Fibroblast of peridontal ligament (primary cell): ENCODE measurements at regions not wholly inside any gene's neighbourhood (a gene's known extent, or its start where the extent isn't known, plus 50 kb on each side); places are given as distances from the start of the nearest gene placed in this dataset.

Experiments used
- DNase-seq: peaks from one replicate; pipeline ENCODE4 v3.0.0-alpha.2; 2010; ENCODE audit errors: extremely low read depth

DNA sequence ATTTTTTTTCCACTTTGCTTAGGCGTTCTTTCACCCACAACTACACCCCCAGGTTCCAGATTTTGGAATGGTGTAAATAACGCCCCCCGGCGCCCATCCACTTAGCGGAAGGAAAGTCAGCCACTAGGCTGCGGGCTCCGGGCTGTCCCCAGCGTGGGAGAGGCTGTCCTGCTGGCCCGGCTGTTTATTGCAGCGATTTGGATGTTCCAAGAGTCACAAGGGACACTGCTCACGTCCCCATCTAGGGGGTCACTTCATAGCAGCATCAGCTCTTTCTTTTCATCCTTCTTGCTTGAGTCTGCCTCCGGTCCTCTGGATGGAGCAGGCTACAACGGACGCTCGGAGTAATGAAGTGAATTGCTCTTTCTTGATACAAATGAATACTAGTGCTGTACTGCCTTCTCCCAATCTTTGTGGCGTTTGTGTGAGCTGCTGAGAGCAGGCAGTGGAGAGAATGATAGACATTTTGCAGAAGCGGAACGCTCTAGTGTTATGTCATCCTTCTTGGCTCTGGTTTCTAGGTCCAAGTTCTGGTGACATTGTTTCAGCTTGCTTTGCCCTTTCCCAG lies 50.7 kb upstream of the PAIP2B start:
- no peak for DNase-seq

DNA sequence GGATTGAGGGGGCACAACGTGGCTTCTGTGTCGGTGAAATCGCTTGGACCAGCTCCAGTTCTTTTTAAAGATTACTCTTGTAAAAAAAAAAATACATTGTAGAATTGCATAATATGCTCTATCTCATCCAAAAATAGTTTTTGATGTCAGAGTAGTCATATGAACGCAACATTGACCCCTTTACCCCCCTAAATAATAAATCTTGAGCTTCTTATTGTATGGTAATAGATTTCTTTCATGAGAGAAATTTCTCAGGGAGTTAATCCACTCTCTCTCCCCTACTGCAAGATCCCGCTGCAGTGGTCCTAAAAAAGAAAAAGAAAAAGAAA lies 50.2 kb upstream of the PAIP2B start:
- no peak for DNase-seq

DNA sequence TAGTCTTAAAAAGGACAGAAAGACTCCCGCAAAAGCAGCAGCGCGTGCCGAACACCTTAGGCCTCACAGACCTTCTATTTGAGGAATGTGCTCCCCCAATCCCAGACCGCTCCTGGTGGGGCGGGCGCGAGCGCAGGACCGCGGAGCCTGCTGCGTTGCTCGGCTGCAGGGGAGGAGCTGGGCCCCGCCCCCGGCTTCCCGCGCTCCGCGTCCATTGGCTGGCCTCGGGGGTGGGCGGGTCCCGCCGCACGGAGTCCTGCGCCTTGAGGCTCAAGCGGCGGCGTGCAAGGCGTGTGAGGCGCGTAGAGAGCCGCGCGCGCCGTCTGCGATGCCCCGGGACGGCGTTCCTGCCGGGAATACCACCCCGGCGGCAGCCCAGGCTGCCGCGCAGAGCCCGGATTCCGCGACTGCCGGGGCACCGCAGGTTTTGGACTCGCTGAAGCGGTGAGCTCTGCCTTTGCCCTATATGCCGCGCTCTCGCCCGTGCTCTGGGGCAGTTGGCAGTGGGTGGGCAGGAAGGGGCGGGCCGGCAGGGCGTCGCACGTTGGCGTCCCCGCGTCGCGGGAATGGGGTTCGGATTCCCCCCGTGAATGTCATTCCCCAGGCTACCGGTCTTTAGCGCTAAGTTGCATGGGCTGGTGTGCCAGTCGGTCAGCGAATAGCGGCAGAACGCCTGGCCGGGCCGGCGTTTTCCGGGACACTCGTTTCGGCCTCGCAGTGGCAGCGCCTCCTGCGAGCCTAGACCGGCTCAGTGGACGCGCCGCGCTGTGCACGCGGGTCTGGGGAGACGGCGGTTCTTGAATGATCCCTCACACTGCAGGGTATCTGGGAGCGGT lies 49.6 kb upstream of the PAIP2B start:
- peak; percentile 34 for DNase-seq
